MM.1S (cell line): ENCODE measurements at regions not wholly inside any gene's neighbourhood (a gene's known extent, or its start where the extent isn't known, plus 50 kb on each side); places are given as distances from the start of the nearest gene placed in this dataset.

ENCODE experiments used
- CTCF ChIP-seq: fragments of 300-600 bp; sonication (generic); IDR thresholded peaks from 2 replicates; pipeline ENCODE4 v1.5.1; 2016; ENCODE audit warnings: antibody characterized with exemption, low read length, mixed read lengths
- EZH2 ChIP-seq: fragments of 300-600 bp; sonication (generic); optimal IDR thresholded peaks from 2 replicates; pipeline ENCODE3; 2017; ENCODE audit warnings: low read depth, mild to moderate bottlenecking, antibody characterized with exemption, low read length, mixed read lengths

- no peak for TF ChIP-seq CTCF
- TF ChIP-seq EZH2, result no peak
These were observed 146.2 kb upstream of the GORAB start for GRCh38 chr1:170385750-170386149.
